CD14-positive monocyte (primary cell): ENCODE measurements at regions not wholly inside any gene's neighbourhood (a gene's known extent, or its start where the extent isn't known, plus 50 kb on each side); places are given as distances from the start of the nearest gene placed in this dataset.

Experiments
- DNase-seq, 3 donors: peaks; one replicate each; pipeline ENCODE4 v3.0.0-alpha.2; 2011 to 2022
- H2AFZ ChIP-seq: 2 replicates; pipeline ENCODE4 v1.6.0; 2012; ENCODE audit warnings: mild to moderate bottlenecking, low read depth, low read length, inconsistent platforms; ENCODE audit not compliant: insufficient read depth, poor library complexity, severe bottlenecking
- H3K27ac ChIP-seq, 2 donors: 1 replicate in 1 of 2; 2 replicates in 1 of 2; pipeline ENCODE4 v1.5.1; 2012 to 2013; ENCODE audit warnings: low read length in 2 of 2, control low read depth in 1 of 2, inconsistent platforms in 1 of 2, low read depth in 1 of 2, mild to moderate bottlenecking in 1 of 2
- H3K27me3 ChIP-seq, 2 donors: one replicate each; pipeline versions ENCODE4 v1.6.0 to v1.6.1; 2011 to 2013; ENCODE audit warnings: low read length in 2 of 2; ENCODE audit not compliant: control insufficient read depth in 2 of 2, insufficient read depth in 2 of 2
- H3K36me3 ChIP-seq, 2 donors: replicated peaks in 1 of 2; 1 replicate in 1 of 2; 2 replicates in 1 of 2; pipeline versions ENCODE4 v1.5.1 to v1.6.1; 2012 to 2013; ENCODE audit warnings: low read length in 2 of 2, control low read depth in 1 of 2, inconsistent platforms in 1 of 2, mild to moderate bottlenecking in 1 of 2; ENCODE audit not compliant: insufficient read depth in 2 of 2, control insufficient read depth in 1 of 2
- H3K4me1 ChIP-seq, 2 donors: 1 replicate in 1 of 2; 2 replicates in 1 of 2; pipeline versions ENCODE4 v1.5.1 to v1.6.1; 2012 to 2013; ENCODE audit warnings: low read length in 2 of 2, control low read depth in 1 of 2, inconsistent platforms in 1 of 2, mild to moderate bottlenecking in 1 of 2, moderate library complexity in 1 of 2; ENCODE audit not compliant: insufficient read depth in 2 of 2, control insufficient read depth in 1 of 2
- H3K4me2 ChIP-seq: replicated peaks from 2 replicates; pipeline ENCODE3; 2012; ENCODE audit warnings: low read length, moderate library complexity, mild to moderate bottlenecking; ENCODE audit not compliant: poor library complexity, severe bottlenecking; ENCODE audit errors: extremely low read depth
- H3K4me3 ChIP-seq, 3 experiments: fragments of 200-600 bp in 1 of 3; sonication (generic) in 1 of 3; replicated peaks in 1 of 3; 1 replicate in 2 of 3; 2 replicates in 1 of 3; pipeline ENCODE4 v1.5.1; 2011 to 2013; ENCODE audit warnings: low read length in 3 of 3, mild to moderate bottlenecking in 3 of 3, control low read depth in 2 of 3, low read depth in 2 of 3, inconsistent platforms in 1 of 3, moderate library complexity in 1 of 3
- H3K79me2 ChIP-seq: 2 replicates; pipeline ENCODE4 v1.6.0; 2012; ENCODE audit warnings: mild to moderate bottlenecking, control low read depth, inconsistent platforms, low read length, moderate library complexity; ENCODE audit not compliant: insufficient read depth
- H3K9ac ChIP-seq: 2 replicates; pipeline ENCODE4 v1.6.0; 2017; ENCODE audit warnings: low read length, mild to moderate bottlenecking; ENCODE audit not compliant: insufficient read depth, poor library complexity, severe bottlenecking
- H3K9me3 ChIP-seq, 2 donors: replicated peaks in 1 of 2; 1 replicate in 1 of 2; 2 replicates in 1 of 2; pipeline versions ENCODE4 v1.5.1 to v1.6.1; 2012 to 2013; ENCODE audit warnings: low read length in 2 of 2, control low read depth in 1 of 2; ENCODE audit not compliant: control insufficient read depth in 1 of 2, insufficient read depth in 1 of 2
- H4K20me1 ChIP-seq: 2 replicates; pipeline ENCODE4 v1.6.0; 2012; ENCODE audit warnings: mild to moderate bottlenecking, low read length, control low read depth, moderate library complexity; ENCODE audit not compliant: insufficient read depth
- H3K27ac Mint-ChIP-seq, 7 donors: one replicate each; pipeline ENCODE4 v1.8.0; 2020; ENCODE audit warnings: mild to moderate bottlenecking in 7 of 7, mixed read lengths in 7 of 7, moderate library complexity in 6 of 7, inconsistent platforms in 2 of 7
- H3K27me3 Mint-ChIP-seq, 3 donors: one replicate each; pipeline ENCODE4 v1.8.0; 2021 to 2022; ENCODE audit warnings: low read depth in 3 of 3, mild to moderate bottlenecking in 3 of 3, mixed read lengths in 3 of 3, moderate library complexity in 3 of 3, inconsistent platforms in 1 of 3
- H3K36me3 Mint-ChIP-seq, 2 donors: one replicate each; pipeline ENCODE4 v1.8.0; 2020; ENCODE audit warnings: mixed read lengths in 2 of 2, inconsistent platforms in 1 of 2, mild to moderate bottlenecking in 1 of 2
- H3K4me1 Mint-ChIP-seq: one replicate; pipeline ENCODE4 v1.8.0; 2020; ENCODE audit warnings: mild to moderate bottlenecking, mixed read lengths
- H3K4me3 Mint-ChIP-seq, 2 donors: one replicate each; pipeline ENCODE4 v1.8.0; 2020; ENCODE audit warnings: mild to moderate bottlenecking in 2 of 2, mixed read lengths in 2 of 2, moderate library complexity in 1 of 2
- H3K9me3 Mint-ChIP-seq, 7 donors: one replicate each; pipeline ENCODE4 v1.8.0; 2020 to 2022; ENCODE audit warnings: mixed read lengths in 7 of 7, mild to moderate bottlenecking in 6 of 7, moderate library complexity in 6 of 7, inconsistent platforms in 2 of 7
- WGBS: methylation state at CpG from one replicate; pipeline ENCODE4 v1.1.5; 2013; ENCODE audit warnings: missing lambda C conversion rate; ENCODE audit not compliant: insufficient coverage; 5-methylcytosine and 5-hydroxymethylcytosine counted together
- intact Hi-C, 2 donors: fragments of 100-400 bp; cut with micrococcal nuclease; formaldehyde crosslinking; loops; one replicate each; pipeline versions ENCODE4 v1.15.0 to v1.15.1; 2023
- TF ChIP-seq, protein P1 (sequence below): fragments of 200-600 bp; IDR thresholded peaks from one replicate; pipeline ENCODE4 v1.8.0; 2022; ENCODE audit warnings: antibody characterized with exemption, mild to moderate bottlenecking

DNA sequence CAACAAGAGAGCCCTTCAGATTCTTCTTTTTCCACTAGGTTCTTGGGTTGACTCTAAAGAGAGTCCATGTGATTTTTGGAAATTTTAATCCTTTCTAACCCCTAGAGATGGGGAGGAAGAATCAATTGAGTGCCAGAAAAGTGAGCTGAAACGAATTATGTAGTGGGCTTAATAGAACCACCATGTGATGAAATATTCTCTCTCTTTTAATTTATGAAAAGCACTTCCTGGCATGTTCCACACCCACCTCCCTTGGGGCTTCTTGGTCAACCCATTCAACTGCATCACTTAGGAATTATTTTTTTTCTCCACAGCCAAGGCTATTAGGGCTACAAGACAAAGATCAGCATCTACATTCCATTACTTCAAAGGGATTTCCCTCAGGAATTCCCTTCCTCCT, 79.6 kb downstream of the ZC3H11B start:
- Histone ChIP-seq H3K4me3 (no peak overlapping the region), H3K4me1 (peaks cover 5% of the 10 kb centered on the region in 2 donors), H3K36me3 (no peaks in the 10 kb centered on the region), H3K4me2 (no peak overlapping the region), H3K27ac (no peak overlapping the region), H4K20me1 (no peaks in the 10 kb centered on the region), H3K9me3 (no peaks in the 10 kb centered on the region), H3K79me2 (no peaks in the 10 kb centered on the region), H3K27me3 (peaks cover 0 to 2% of the 10 kb centered on the region in 2 donors), H3K9ac (no peak overlapping the region), H2AFZ (no peak overlapping the region)
- Mint-ChIP-seq H3K36me3 (no peaks in the 10 kb centered on the region), H3K9me3 (peaks cover 0 to 8% (median 2%) of the 10 kb centered on the region in 7 donors), H3K27ac (no peak overlapping the region), H3K4me1 (peaks cover 6% of the 10 kb centered on the region), H3K27me3 (peaks cover 0 to 5% (median 3%) of the 10 kb centered on the region in 3 donors), H3K4me3 (no peak overlapping the region)
- intact Hi-C loops = no loop called here
- TF ChIP-seq, protein P1, sequence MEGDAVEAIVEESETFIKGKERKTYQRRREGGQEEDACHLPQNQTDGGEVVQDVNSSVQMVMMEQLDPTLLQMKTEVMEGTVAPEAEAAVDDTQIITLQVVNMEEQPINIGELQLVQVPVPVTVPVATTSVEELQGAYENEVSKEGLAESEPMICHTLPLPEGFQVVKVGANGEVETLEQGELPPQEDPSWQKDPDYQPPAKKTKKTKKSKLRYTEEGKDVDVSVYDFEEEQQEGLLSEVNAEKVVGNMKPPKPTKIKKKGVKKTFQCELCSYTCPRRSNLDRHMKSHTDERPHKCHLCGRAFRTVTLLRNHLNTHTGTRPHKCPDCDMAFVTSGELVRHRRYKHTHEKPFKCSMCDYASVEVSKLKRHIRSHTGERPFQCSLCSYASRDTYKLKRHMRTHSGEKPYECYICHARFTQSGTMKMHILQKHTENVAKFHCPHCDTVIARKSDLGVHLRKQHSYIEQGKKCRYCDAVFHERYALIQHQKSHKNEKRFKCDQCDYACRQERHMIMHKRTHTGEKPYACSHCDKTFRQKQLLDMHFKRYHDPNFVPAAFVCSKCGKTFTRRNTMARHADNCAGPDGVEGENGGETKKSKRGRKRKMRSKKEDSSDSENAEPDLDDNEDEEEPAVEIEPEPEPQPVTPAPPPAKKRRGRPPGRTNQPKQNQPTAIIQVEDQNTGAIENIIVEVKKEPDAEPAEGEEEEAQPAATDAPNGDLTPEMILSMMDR = no peak
- DNase-seq = no peak
- no CpG with 5 or more reads among the region's 1 CpG for WGBS

DNA sequence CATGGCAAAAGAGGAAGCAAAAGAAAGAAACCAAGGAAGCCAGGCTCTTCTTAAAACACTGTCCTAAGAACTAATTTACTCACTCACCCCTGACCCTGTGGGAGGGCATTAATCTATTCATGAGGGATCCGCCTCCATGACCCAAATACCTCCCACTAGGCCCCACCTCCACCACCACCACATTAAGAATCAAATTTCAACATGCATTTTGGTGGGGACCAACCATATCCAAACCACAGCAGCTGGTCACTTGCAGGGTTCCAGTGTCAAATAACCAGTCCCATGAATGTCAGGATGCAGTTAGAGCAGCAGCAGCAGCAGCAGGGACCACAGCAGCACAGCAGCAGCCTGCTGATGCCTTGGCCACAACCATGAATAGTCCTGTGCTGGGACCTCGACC, 83.8 kb downstream of the ZC3H11B start:
- Histone ChIP-seq H3K4me1 (peaks cover 5% of the 10 kb centered on the region in 2 donors), H3K27me3 (no peaks in the 10 kb centered on the region), H3K4me3 (no peak overlapping the region), H3K9me3 (no peaks in the 10 kb centered on the region), H4K20me1 (no peaks in the 10 kb centered on the region), H2AFZ (no peak overlapping the region), H3K27ac (no peak overlapping the region), H3K79me2 (no peaks in the 10 kb centered on the region), H3K4me2 (no peak overlapping the region), H3K9ac (no peak overlapping the region), H3K36me3 (no peaks in the 10 kb centered on the region)
- Mint-ChIP-seq H3K27ac (no peak overlapping the region), H3K36me3 (no peaks in the 10 kb centered on the region), H3K4me1 (peaks cover 8% of the 10 kb centered on the region), H3K27me3 (peaks cover 0 to 7% (median 5%) of the 10 kb centered on the region in 3 donors), H3K4me3 (no peak overlapping the region), H3K9me3 (peaks cover 0 to 5% (median 1%) of the 10 kb centered on the region in 7 donors)
- no peak for DNase-seq
- intact Hi-C loops = no loop called here
- TF ChIP-seq, protein P1 = no peak
- WGBS = 60% methylated on average over 2 of the region's 2 CpGs
